K562 (cell line): ENCODE measurements at regions not wholly inside any gene's neighbourhood (a gene's known extent, or its start where the extent isn't known, plus 50 kb on each side); places are given as distances from the start of the nearest gene placed in this dataset.

Experiments used
- CXXC5 ChIP-seq: fragments of 250-450 bp; sonication (Bioruptor Pico); IDR thresholded peaks from 2 replicates; pipeline ENCODE4 v1.8.0; 2022; ENCODE audit warnings: inconsistent platforms, mild to moderate bottlenecking, moderate library complexity
- HCFC1 ChIP-seq: IDR thresholded peaks from 2 replicates; pipeline ENCODE4 v1.6.1; 2012; ENCODE audit warnings: low read depth, low read length, improper control_type of control experiment
- MTA3 ChIP-seq: fragments of 450-650 bp; formaldehyde crosslinking; IDR thresholded peaks from 2 replicates; pipeline ENCODE4 v1.6.1; 2017; ENCODE audit warnings: mild to moderate bottlenecking, borderline replicate concordance
- NFRKB ChIP-seq: fragments of 450-650 bp; IDR thresholded peaks from 2 replicates; pipeline ENCODE4 v1.6.1; 2016; ENCODE audit warnings: low read depth
- RBM17 ChIP-seq: fragments of 200-400 bp; formaldehyde crosslinking; IDR thresholded peaks from 2 replicates; pipeline ENCODE4 v1.6.1; 2017; ENCODE audit warnings: low read depth, mild to moderate bottlenecking, low read length, borderline replicate concordance
- TAF1 ChIP-seq: IDR thresholded peaks from 2 replicates; pipeline ENCODE4 v1.6.1; 2011; ENCODE audit warnings: mild to moderate bottlenecking, low read length, moderate library complexity; ENCODE audit not compliant: insufficient read depth, control insufficient read depth, severe bottlenecking; ENCODE audit errors: extremely low read depth
- ZFP36 ChIP-seq: fragments of 150-350 bp; IDR thresholded peaks from 2 replicates; pipeline ENCODE4 v1.6.1; 2018; ENCODE audit warnings: low read length, low read depth; ENCODE audit not compliant: partially characterized antibody
- ZNF124 ChIP-seq: sonication (generic); formaldehyde crosslinking; IDR thresholded peaks from 2 replicates; pipeline ENCODE4 v1.8.1; 2022; ENCODE audit warnings: missing genetic modification reagents

- TF ChIP-seq CXXC5 (CRISPR knock-in tag) (no peak), TAF1 (no peak), RBM17 (no peak), ZFP36 (no peak), NFRKB (no peak), ZNF124 (CRISPR knock-in tag) (no peak), MTA3 (no peak), HCFC1 (no peak)
Observed at GRCh38 chr7:110257673-110258072, 833.3 kb upstream of the LRRN3 start.
